Activated T-helper 1 cell treated with anti-CD3 and anti-CD28 coated beads, Interleukin-2, amount 50 U/mL, for 16 hours (primary cell): ENCODE measurements at regions not wholly inside any gene's neighbourhood (a gene's known extent, or its start where the extent isn't known, plus 50 kb on each side); places are given as distances from the start of the nearest gene placed in this dataset.
"Not testable (repeated sequence)": the region's sequence is repeated elsewhere in the genome, so short reads cannot be mapped to it uniquely, and the experiment has no call there.

ENCODE experiments used
- DNase-seq, 2 donors: peaks; one replicate each; pipeline ENCODE4 v3.0.0-alpha.2; 2020; ENCODE audit warnings: low read depth in 1 of 2, low spot score in 1 of 2

DNA sequence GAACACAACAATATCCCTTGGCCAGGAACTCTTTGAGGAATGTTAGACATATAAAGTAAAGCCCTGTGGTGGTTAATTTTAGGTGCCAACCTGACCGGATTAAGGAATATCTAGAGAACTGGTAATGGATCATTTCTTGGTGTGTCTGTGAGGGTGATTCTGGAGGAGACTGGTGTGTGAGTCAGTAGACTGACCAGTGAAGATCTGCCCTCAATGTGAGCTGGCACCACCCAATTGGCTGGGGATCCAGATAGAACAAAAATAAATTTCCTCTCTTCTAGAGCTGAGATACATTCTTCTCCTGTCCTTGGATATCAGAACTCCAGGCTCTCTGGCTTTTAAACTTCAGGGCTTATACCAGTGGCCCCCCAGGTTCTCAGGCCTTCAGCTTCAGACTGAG, 56.2 kb upstream of the TNPO1 start:
- DNase-seq, result no peak

GRCh38 chr5:72752909-72753308, 63.6 kb upstream of the TNPO1 start:
- DNase-seq, result no peak

DNA sequence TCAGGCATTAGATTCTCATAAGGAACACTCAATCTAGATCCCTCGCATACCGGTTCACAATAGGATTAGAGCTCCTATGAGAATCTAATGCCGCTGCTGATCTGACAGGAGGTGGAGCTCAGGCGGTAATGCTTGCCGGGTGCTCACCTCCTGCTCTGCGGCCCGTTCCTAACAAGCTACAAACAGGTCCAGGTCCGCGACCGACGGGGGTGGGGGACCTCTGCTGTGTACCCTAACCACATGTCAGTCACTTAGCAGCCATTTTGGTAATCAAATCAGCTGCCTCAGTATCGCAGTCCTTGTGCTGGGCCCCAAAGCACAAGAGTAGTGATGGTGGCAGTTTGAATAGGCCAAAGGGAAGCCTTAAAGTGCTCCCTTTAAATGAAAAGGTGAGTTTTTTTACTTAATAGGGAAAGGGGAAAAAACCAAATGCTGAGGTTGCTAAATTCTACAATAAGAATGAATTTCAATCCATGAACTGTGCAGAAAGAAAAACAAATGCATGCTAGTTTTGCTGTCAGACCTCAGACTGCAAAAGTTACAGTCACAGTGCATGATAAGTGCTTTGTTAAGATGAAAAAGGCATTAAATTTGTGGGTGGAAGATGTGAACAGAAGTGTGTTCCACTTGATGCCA, 67.0 kb upstream of the TNPO1 start:
- no peak for DNase-seq

DNA sequence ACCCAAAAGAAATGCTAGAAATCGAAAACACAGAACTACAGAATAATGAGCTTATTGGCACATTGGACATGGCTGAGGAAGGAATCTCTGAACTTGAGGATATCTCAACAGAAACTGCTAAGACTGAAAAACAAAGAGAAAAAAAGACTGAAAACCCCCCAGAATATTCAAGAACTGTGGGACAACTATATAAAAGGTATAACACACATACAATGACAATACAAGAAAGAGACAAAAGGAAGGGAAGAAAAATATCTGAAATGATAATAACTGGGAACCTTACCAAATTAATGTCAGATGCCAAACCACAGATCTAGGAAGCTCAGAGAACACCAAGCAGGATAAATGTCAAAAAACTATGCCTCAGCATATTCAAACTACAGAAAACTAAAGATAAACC, 68.6 kb upstream of the TNPO1 start:
- no peak for DNase-seq

DNA sequence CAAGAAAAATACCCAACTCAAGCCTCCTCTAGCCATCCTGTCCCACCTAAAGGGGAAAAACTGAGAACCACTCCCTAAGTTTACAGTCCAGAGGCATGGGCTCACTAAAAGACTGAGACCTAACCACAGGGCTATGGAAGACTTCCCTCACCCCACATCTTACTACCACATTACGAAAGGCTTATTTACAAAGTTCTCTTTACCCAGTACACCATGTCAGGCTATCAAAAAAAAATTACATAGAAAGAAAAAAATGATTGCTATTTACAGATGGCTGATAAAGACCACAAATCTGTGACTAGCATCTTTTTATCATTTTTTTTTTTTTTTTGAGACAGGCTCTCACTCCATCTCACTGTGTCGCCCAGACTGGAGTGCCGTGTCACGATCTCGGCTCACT, 69.7 kb upstream of the TNPO1 start:
- DNase-seq, result no peak

DNA sequence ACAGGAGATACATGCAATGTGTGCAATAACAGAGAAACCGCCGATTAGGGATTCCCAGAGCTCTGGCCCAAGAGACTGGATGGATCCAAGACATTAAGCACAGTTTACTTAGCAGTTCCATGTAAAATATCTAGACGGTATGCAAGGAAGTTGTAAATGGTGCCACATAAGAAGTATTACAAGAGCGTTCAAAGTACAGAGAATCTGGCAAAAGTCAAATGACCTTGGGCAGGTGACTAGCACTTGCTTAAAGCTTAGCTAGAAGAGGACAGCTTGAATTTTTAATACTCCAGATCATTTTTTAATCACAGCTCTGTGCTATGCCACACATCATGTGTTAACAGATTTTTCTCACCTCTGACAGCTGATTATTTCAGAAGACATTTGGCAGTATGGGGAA, 72.3 kb upstream of the TNPO1 start:
- DNase-seq, result no peak

- no peak for DNase-seq
Observed at GRCh38 chr5:72741805-72742204, 74.7 kb upstream of the TNPO1 start.

DNA sequence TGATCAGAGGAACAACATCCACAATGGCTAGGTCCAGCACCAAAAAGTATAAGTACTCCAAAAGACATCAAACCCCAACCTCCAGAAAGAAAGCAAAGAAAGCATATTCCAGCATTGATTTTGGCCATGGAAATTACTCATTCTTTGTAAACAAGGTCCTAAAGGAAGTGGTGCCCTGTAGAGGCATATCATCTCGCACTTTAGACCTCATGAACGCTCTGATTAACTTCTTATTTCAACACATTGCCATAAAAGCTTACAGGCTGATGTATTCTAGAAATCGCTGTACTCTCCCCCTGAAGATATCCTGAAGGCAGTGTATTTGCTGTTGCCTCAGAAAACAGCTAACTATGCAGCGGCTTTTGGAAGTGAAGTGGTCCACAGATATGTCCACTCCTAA, 82.7 kb upstream of the TNPO1 start:
- no peak for DNase-seq

GRCh38 chr5:72723581-72723980, 92.9 kb upstream of the TNPO1 start:
- DNase-seq, result no peak

DNA sequence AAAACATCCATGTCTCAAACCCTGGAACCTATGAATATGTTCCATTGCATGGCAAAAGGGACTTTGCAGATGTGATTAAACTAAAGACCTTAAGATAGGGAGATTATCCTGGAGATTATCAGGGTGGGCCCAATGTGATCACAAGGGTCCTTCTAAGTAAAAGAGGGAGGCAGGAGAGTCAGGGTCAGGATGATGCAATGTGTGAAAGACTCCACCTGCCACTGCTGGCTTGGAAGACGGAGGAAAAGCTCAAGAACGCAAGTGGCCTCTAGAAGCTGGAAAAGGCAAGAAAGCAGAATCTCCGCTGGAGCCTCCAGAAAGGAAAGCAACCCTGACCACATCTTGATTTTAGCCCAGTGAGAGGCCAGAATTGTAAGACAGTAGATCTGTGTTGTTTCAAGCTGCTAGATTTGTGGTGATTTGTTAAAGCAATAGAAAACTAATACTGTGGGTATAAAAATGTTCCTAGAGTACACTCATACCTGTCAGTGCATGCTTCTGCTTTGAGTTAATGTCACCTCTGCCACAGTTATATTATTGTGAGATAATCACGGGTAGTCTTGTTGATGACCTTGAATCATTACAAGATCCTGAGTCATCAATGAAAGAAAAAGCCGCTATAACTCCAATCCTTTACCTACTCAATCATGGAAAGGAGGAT, 93.5 kb upstream of the TNPO1 start:
- no peak for DNase-seq

GRCh38 chr5:72721844-72722243, 94.6 kb upstream of the TNPO1 start:
- DNase-seq, result no peak

DNA sequence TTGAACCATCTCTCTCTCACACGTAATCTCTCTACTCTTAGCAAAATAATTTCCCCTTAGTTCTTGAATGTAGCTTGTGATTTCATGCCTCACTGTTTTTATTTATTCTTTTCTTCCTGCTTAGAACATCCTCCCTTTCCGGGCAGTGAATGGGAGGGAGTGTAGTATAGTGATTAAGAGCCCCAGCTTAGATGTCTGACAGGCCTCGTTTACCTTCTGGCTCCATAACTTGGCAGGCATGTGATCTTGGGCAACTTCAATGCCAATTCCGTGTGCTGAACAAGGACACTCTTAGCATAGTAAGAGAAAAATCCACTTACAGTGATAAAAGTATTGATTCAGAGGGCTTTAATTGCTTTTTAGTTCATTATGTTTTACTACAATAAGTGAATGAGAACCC, 96.3 kb upstream of the TNPO1 start:
- no peak for DNase-seq

DNA sequence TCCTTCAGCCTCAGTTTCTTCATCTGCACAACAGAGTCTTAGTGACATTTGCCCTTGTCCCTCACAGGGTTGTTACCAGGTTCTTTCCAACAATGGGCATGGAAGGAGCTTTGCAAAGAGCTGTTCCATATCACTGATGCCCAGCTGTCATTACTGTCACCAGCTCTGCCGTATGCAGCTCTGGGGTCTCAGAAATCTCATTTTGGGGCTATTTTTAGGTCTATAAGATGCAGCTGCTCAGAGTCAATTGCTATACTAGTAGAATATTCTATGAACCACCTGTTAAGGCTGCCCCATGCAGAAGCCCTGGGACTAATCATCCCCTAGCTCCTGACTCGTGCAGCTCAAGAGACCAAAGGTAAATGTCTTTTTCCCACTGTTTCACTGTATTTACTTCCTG, 105.1 kb upstream of the TNPO1 start:
- DNase-seq, result no peak

DNA sequence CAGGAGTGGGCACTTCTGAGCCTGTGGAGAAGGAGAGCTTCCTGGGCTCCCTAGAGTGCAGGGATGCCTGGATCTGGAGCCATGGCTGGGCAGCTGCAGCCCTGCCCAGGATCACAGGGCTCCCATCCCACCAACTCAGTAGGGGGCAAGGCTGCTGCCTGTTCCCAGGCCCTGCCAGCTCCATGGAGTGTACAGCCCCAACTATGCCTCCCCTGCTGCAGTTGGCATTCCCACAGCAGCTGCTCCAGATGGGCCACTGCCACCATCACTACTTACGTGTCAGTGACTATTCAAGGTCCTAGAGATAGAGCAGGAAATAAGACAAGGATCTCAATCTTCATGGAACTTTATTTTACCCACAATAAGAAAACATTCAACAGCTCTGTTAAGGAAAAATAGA, 107.1 kb upstream of the TNPO1 start:
- no peak for DNase-seq

- DNase-seq, result no peak
Observed at GRCh38 chr5:72705178-72705577, 111.3 kb upstream of the TNPO1 start.

DNA sequence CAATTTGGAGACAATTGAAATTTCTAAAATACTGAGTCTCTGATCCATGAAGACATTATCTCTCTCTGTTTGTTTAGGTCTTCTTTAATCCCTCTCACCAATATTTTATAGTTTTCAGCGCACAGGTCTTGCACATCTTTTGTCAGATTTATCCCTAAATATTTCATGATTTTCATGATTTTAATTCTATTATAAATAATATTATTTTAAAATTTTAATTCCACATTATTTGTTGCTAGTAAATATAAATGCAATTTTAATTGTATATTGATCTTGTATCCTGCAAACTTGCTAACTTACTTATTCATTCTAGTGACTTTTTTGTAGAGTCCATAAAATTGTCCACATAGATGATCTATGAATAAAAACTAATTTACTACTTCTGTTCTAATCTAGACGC, 112.6 kb upstream of the TNPO1 start:
- DNase-seq, result no peak

DNA sequence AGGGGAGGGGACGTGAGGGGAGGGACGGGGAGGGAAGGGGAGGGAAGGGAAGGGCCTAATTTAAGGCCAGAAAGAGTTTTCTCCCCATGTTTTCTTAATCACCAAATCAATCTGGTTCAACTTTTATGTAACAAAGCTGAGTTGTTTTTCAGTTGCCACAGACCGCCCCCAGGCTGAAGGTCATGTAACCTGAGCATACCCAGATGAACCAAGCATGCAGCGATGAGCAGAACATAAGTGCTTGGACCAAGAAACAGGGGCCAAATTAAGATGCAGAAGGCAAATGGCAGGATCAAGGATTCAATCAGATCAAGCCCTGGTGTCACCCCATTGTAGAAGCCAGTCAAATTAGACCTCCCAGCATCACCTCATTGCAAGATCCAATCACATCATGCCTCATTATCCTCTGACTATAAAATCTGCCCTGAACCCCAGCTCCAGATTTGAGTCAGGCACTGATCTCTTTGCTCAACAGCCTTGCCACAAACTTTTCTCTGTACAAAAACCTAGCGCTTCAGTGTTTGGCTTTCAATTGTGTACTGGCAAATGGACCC, 113.5 kb upstream of the TNPO1 start:
- no peak for DNase-seq

- not testable (repeated sequence) for DNase-seq
Observed at GRCh38 chr5:72702105-72702504, 114.4 kb upstream of the TNPO1 start.

- no peak for DNase-seq
Observed at GRCh38 chr5:72698481-72698880, 118.0 kb upstream of the TNPO1 start.

DNA sequence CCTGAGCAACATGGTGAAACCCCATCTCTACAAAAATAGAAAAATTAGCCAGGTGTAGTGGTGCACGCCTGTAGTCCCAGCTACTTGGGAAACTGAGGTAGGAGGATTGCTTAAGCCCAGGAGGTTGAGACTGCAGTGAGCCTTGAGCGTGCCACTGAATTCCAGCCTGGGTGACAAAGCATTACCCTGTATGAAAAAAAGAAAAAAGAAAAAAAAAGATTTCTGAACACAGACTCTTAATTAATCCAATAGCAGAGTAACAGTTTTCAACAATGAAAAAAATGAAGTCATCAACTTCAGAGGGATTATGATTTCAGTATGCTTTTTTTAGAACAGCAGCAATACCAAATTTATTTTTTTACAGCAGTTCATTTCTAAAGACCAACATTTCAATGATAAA, 118.8 kb upstream of the TNPO1 start:
- DNase-seq, result no peak

DNA sequence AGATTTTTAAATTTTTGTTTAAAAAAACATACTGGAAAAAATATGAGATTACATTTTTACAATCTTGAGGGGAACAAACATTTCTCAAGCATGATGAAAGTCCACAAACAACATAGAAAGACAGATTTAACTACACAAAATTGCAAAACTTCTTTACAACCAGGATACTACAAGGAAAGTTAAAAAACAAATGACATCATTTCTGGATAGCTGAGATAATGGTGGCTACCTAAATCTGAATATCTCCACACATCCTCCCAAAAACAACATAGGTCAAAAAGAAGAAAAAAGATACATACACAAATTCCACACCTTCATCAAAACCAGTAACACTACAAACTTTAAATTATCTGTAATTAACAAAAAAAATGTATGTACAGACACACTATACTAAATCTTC, 120.8 kb upstream of the TNPO1 start:
- no peak for DNase-seq

DNA sequence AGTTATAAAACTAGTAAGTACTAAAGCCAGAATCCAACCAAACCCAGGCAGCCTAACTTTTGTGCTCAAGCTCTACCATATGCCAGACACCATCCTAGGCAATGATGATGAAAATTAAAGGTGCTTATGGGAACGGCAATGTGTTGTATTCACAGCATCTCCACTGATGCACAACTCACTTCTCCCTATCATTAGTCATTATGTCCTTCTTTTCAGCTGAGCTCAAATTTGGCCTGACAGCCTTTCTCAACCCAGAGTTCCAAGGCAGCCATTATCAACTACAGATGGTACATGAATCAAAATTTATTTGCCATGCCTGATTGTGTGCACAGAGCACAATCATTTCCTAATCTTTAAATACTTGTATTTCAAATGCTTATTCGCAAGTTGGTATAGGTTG, 121.6 kb upstream of the TNPO1 start:
- DNase-seq, result no peak
